ENCODE measurements at regions not wholly inside any gene's neighbourhood (a gene's known extent, or its start where the extent isn't known, plus 50 kb on each side); places are given as distances from the start of the nearest gene placed in this dataset.

DNA sequence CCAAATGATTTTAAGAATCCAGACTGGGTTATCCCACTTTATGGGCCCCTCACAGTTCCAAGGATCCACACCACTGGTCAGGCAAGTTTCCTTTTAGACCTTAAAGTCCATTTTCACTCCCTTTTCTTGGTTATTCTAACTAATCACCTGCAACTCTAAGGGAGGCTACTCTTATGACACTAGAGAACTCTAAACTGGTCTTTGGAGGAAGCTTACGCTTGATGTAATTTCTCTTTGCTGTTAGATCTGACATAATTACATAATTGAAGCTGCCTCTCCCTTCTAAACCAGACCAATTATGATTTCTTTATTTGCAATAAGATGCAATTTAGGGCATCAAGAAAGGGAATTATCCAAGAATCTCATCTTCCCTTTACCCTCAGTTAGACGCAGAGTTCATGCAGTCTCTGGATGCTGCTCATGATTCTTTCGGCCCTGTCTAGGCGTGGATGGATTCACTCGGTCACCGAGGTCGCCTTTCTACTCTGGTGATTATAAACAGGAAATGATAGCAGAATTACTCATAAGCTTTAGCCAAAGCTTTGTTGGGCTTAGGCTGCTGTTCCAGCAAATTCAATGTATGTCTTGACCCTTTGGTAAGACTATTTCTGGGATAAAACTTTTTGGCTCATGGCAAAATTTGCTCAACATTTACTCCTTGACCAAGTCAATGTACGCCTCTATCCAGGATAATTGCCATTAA lies 130.9 kb upstream of the PRNP start:
- TF ChIP-seq GATA2 (IDR thresholded peaks at IDR 0.05; ENCODE audit: insufficient read depth, insufficient read length, low read depth, low read length) = peak; percentile 53
- TF ChIP-seq MAX (IDR thresholded peaks at IDR 0.05; ENCODE audit: insufficient read depth, insufficient read length) = no peak
- peak; percentile 89 for TF ChIP-seq FOS (IDR thresholded peaks at IDR 0.05; ENCODE audit: borderline replicate concordance, insufficient read depth, low read length)
- no peak for TF ChIP-seq EZH2 (IDR thresholded peaks at IDR 0.05; ENCODE audit: borderline replicate concordance, low read depth, low read length, severe bottlenecking)
- no peak for TF ChIP-seq MYC (IDR thresholded peaks at IDR 0.05; ENCODE audit: low read depth, low read length)
- TF ChIP-seq JUN (IDR thresholded peaks at IDR 0.05; ENCODE audit: borderline replicate concordance, insufficient read depth, insufficient read length, low read depth) = peak; percentile 89
- peak; percentile 86 for TF ChIP-seq POLR2AphosphoS5 (IDR thresholded peaks at IDR 0.05; ENCODE audit: insufficient read depth, low read depth, low read length)
- no peak for TF ChIP-seq POLR2A (IDR thresholded peaks at IDR 0.05; ENCODE audit: low read depth, low read length)
- no peak for TF ChIP-seq CTCF (IDR thresholded peaks at IDR 0.05; ENCODE audit: extremely low read depth in 1 of 2, insufficient read depth in 1 of 2, low read depth in 1 of 2, low read length in 2 of 2)
- peak overlapping the region in 1 of 3 experiments; percentile 1 for H3K4me3 ChIP-seq (replicated peaks in 1 of 3; ENCODE audit: insufficient read depth in 1 of 3, low read depth in 1 of 3, low read length in 3 of 3)
- CTCF ChIA-PET = interaction anchor here (1.0 to 2.0 kb wide), 4 partner anchors 8 to 48 kb away, joined by 4 to 6 read pairs (median 5); no protein-coding TSS in a partner anchor
- dilution Hi-C loops (cut with MboI; ENCODE audit: extremely low pct_ligation_motif_present, low sequenced_read_pairs) (no loop called here), intact Hi-C loops (cut with micrococcal nuclease) (loop anchor here (1.0 kb wide), 2 partner anchors 42 to 48 kb away; no protein-coding TSS in a partner anchor)
- H3K4me1 ChIP-seq (ENCODE audit: control insufficient read depth, extremely low read depth, insufficient read depth, low read length) = peaks cover 35% of the 10 kb centered on the region
- peak overlapping the region; percentile 75 for H3K27ac ChIP-seq (ENCODE audit: insufficient read depth, low read depth, low read length)
- BruUV-seq (replicated peaks) = TSS peak; percentile 78
- no peaks in the 10 kb centered on the region for H3K36me3 ChIP-seq (ENCODE audit: control insufficient read depth in 2 of 2, extremely low read depth in 1 of 2, insufficient read depth in 2 of 2, low read length in 2 of 2)
- no peaks in the 10 kb centered on the region for H4K20me1 ChIP-seq (replicated peaks; ENCODE audit: control insufficient read depth, extremely low read depth, insufficient read depth, low read length)
- no peaks in the 10 kb centered on the region for H3K9me1 ChIP-seq (replicated peaks; ENCODE audit: control insufficient read depth, extremely low read depth, insufficient read depth, low read length)
- POLR2A ChIA-PET = no interaction called here
- H3K27me3 ChIP-seq (ENCODE audit: control insufficient read depth in 2 of 2, insufficient read depth in 2 of 2, low read length in 2 of 2) = no peaks in the 10 kb centered on the region
- DNase-seq (ENCODE audit: low read depth, low spot score) = peak; percentile 88
- H3K9ac ChIP-seq (replicated peaks; ENCODE audit: extremely low read depth, insufficient read depth, low read length) = no peak overlapping the region
- H3K9me3 ChIP-seq (replicated peaks; ENCODE audit: control insufficient read depth, insufficient read depth, low read length) = no peaks in the 10 kb centered on the region
- no peaks in the 10 kb centered on the region for H3K79me2 ChIP-seq (ENCODE audit: control insufficient read depth, insufficient read depth, low read length)
- H2AFZ ChIP-seq (ENCODE audit: low read depth, low read length) = peak overlapping the region; percentile 55
- H3K4me2 ChIP-seq (ENCODE audit: insufficient read depth, low read length) = peak overlapping the region; percentile 66
- peak; percentile 87 for FAIRE-seq
